ENCODE measurements at regions not wholly inside any gene's neighbourhood (a gene's known extent, or its start where the extent isn't known, plus 50 kb on each side); places are given as distances from the start of the nearest gene placed in this dataset.

- Histone ChIP-seq H2AFZ (ENCODE audit: low read length) (no peak overlapping the region), H3K9ac (ENCODE audit: low read depth, low read length, poor library complexity, severe bottlenecking) (no peak overlapping the region), H3K4me1 (ENCODE audit: insufficient read depth, low read length, poor library complexity, severe bottlenecking) (no peaks in the 10 kb centered on the region), H3K79me2 (ENCODE audit: insufficient read depth, low read length) (no peaks in the 10 kb centered on the region), H3K4me2 (ENCODE audit: low read depth, low read length, poor library complexity, severe bottlenecking) (no peak overlapping the region), H4K20me1 (ENCODE audit: insufficient read depth, low read length, poor library complexity, severe bottlenecking) (no peaks in the 10 kb centered on the region), H3K4me3 (ENCODE audit: low read length, poor library complexity, severe bottlenecking) (no peak overlapping the region), H3F3A (ENCODE audit: low read depth) (no peaks in the 10 kb centered on the region), H3K9me3 (ENCODE audit: insufficient read depth, low read depth, low read length) (peaks cover 11% of the 10 kb centered on the region; the same call in 1 of the 2 replicates), H3K9me2 (replicated peaks; ENCODE audit: low read depth, low read length) (no peaks in the 10 kb centered on the region), H3K36me3 (ENCODE audit: insufficient read depth, low read length) (no peaks in the 10 kb centered on the region), H3K27me3 (ENCODE audit: insufficient read depth, low read length, poor library complexity, severe bottlenecking) (no peaks in the 10 kb centered on the region)
- TF ChIP-seq EZH2phosphoT487 (IDR thresholded peaks at IDR 0.05; ENCODE audit: borderline replicate concordance) = no peak
- TF ChIP-seq, protein P1, sequence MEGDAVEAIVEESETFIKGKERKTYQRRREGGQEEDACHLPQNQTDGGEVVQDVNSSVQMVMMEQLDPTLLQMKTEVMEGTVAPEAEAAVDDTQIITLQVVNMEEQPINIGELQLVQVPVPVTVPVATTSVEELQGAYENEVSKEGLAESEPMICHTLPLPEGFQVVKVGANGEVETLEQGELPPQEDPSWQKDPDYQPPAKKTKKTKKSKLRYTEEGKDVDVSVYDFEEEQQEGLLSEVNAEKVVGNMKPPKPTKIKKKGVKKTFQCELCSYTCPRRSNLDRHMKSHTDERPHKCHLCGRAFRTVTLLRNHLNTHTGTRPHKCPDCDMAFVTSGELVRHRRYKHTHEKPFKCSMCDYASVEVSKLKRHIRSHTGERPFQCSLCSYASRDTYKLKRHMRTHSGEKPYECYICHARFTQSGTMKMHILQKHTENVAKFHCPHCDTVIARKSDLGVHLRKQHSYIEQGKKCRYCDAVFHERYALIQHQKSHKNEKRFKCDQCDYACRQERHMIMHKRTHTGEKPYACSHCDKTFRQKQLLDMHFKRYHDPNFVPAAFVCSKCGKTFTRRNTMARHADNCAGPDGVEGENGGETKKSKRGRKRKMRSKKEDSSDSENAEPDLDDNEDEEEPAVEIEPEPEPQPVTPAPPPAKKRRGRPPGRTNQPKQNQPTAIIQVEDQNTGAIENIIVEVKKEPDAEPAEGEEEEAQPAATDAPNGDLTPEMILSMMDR (conservative IDR thresholded peaks at IDR 0.05; ENCODE audit: low read length) = no peak
These were observed 229.8 kb upstream of the HDAC9 start for GRCh38 chr7:18265611-18266281.

DNA sequence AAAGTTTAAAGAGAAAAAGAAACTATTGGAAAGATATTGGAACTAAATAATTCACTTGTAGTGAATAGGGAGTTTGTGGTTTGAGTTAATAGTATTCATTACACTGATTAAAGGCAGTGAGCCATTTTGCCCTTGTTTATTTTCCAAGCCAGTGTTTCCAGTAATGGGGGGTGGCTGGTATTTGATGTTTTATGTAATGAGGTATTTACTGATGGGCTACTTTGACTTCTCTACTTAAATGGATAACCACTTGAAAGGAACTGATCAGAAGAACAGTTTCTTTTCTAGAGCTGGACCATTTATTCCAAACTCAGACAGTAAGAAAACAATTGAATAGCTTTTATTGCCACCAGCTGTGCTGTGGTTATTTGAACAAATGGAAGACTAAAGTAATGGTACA, 227.0 kb upstream of the HDAC9 start:
- Histone ChIP-seq H3K79me2 (ENCODE audit: insufficient read depth, low read length) (no peaks in the 10 kb centered on the region), H3K4me3 (ENCODE audit: low read length, poor library complexity, severe bottlenecking) (no peak overlapping the region), H3F3A (ENCODE audit: low read depth) (no peaks in the 10 kb centered on the region), H4K20me1 (ENCODE audit: insufficient read depth, low read length, poor library complexity, severe bottlenecking) (no peaks in the 10 kb centered on the region), H3K36me3 (ENCODE audit: insufficient read depth, low read length) (no peaks in the 10 kb centered on the region), H3K9ac (ENCODE audit: low read depth, low read length, poor library complexity, severe bottlenecking) (no peak overlapping the region), H3K4me2 (ENCODE audit: low read depth, low read length, poor library complexity, severe bottlenecking) (no peak overlapping the region), H3K4me1 (ENCODE audit: insufficient read depth, low read length, poor library complexity, severe bottlenecking) (no peaks in the 10 kb centered on the region), H2AFZ (ENCODE audit: low read length) (no peak overlapping the region), H3K9me2 (replicated peaks; ENCODE audit: low read depth, low read length) (no peaks in the 10 kb centered on the region), H3K27me3 (ENCODE audit: insufficient read depth, low read length, poor library complexity, severe bottlenecking) (no peaks in the 10 kb centered on the region), H3K9me3 (ENCODE audit: insufficient read depth, low read depth, low read length) (no peaks in the 10 kb centered on the region)
- no peak for TF ChIP-seq EZH2phosphoT487 (IDR thresholded peaks at IDR 0.05; ENCODE audit: borderline replicate concordance)
- TF ChIP-seq, protein P1 (conservative IDR thresholded peaks at IDR 0.05; ENCODE audit: low read length) = no peak

- Histone ChIP-seq H3K9me3 (ENCODE audit: insufficient read depth, low read depth, low read length) (no peaks in the 10 kb centered on the region), H2AFZ (ENCODE audit: low read length) (no peak overlapping the region), H4K20me1 (ENCODE audit: insufficient read depth, low read length, poor library complexity, severe bottlenecking) (no peaks in the 10 kb centered on the region), H3K4me2 (ENCODE audit: low read depth, low read length, poor library complexity, severe bottlenecking) (no peak overlapping the region), H3K27me3 (ENCODE audit: insufficient read depth, low read length, poor library complexity, severe bottlenecking) (no peaks in the 10 kb centered on the region), H3K79me2 (ENCODE audit: insufficient read depth, low read length) (no peaks in the 10 kb centered on the region), H3K4me3 (ENCODE audit: low read length, poor library complexity, severe bottlenecking) (no peak overlapping the region), H3K9me2 (replicated peaks; ENCODE audit: low read depth, low read length) (no peaks in the 10 kb centered on the region), H3F3A (ENCODE audit: low read depth) (no peaks in the 10 kb centered on the region), H3K9ac (ENCODE audit: low read depth, low read length, poor library complexity, severe bottlenecking) (no peak overlapping the region), H3K4me1 (ENCODE audit: insufficient read depth, low read length, poor library complexity, severe bottlenecking) (no peaks in the 10 kb centered on the region), H3K36me3 (ENCODE audit: insufficient read depth, low read length) (no peaks in the 10 kb centered on the region)
- no peak for TF ChIP-seq EZH2phosphoT487 (IDR thresholded peaks at IDR 0.05; ENCODE audit: borderline replicate concordance)
- TF ChIP-seq, protein P1 (conservative IDR thresholded peaks at IDR 0.05; ENCODE audit: low read length) = peak; percentile 54
These were observed 219.2 kb upstream of the HDAC9 start for GRCh38 chr7:18276380-18276779.
